ENCODE measurements at regions not wholly inside any gene's neighbourhood (a gene's known extent, or its start where the extent isn't known, plus 50 kb on each side); places are given as distances from the start of the nearest gene placed in this dataset.

DNA sequence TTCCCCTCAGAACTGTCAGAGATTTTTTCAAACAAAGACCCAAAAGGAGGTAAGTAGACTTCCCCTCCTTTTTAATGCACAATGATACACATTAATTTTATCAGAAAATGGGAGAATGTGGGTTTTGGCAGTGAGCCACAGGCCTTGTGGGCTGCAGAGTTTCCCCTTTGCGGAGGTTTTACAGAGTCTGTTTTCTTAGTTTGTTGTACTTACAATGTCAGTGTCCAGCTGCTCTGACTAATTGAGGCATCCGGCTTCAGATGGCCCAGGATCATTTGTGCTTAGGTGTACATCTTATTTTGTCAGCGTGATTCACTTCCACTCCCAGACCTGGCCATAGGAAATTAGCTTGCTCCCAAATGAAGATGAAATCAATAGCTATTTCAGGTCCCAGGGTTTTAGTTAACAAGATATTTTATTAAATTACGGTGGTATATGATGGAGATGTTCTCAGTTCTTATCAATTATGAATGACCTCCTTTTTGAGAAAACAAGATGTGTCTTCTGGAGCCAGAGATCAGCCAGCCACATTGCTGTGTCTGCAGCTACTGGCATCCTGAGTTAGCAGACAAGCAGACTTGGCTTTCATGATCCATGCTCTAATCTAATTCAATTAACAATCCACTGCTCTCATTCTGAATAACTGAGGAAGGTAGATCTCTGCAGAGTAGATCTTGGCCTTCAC is 1086.6 kb upstream of the SORCS1 start:
- Histone ChIP-seq H3K4me1 (ENCODE audit: insufficient read depth, low read length) (peaks cover 9% of the 10 kb centered on the region), H3K27me3 (ENCODE audit: low read length) (no peaks in the 10 kb centered on the region), H3K4me2 (ENCODE audit: low read length) (no peak overlapping the region), H3K4me3 (ENCODE audit: low read length) (no peak overlapping the region), H3K9me2 (replicated peaks; ENCODE audit: low read length) (no peaks in the 10 kb centered on the region), H3K9ac (ENCODE audit: low read length) (no peak overlapping the region), H3K9me3 (ENCODE audit: low read length) (peaks cover 7% of the 10 kb centered on the region; the same call in 1 of the 2 replicates), H3K36me3 (ENCODE audit: low read depth, low read length) (no peaks in the 10 kb centered on the region; the same call in 1 of the 2 replicates), H2AFZ (ENCODE audit: low read length) (no peak overlapping the region), H3K79me2 (ENCODE audit: low read length) (no peaks in the 10 kb centered on the region), H4K20me1 (ENCODE audit: low read length) (no peaks in the 10 kb centered on the region), H3F3A (ENCODE audit: low read length, unreplicated experiment) (no peaks in the 10 kb centered on the region), H3K27ac (ENCODE audit: low read length) (peak overlapping the region; percentile 58)
- CTCF ChIA-PET, result no interaction called here
- no TSS peak for BruUV-seq (replicated peaks)
- intact Hi-C loops (cut with micrococcal nuclease), result no loop called here
- DNase-seq, result peak; percentile 74
- ATAC-seq, result peak; percentile 88
- TF ChIP-seq EZH2phosphoT487 (IDR thresholded peaks at IDR 0.05; ENCODE audit: borderline replicate concordance, low read length) (no peak), EZH2 (IDR thresholded peaks at IDR 0.05; ENCODE audit: low read length, unreplicated experiment) (no peak)
- TF ChIP-seq, protein P1, sequence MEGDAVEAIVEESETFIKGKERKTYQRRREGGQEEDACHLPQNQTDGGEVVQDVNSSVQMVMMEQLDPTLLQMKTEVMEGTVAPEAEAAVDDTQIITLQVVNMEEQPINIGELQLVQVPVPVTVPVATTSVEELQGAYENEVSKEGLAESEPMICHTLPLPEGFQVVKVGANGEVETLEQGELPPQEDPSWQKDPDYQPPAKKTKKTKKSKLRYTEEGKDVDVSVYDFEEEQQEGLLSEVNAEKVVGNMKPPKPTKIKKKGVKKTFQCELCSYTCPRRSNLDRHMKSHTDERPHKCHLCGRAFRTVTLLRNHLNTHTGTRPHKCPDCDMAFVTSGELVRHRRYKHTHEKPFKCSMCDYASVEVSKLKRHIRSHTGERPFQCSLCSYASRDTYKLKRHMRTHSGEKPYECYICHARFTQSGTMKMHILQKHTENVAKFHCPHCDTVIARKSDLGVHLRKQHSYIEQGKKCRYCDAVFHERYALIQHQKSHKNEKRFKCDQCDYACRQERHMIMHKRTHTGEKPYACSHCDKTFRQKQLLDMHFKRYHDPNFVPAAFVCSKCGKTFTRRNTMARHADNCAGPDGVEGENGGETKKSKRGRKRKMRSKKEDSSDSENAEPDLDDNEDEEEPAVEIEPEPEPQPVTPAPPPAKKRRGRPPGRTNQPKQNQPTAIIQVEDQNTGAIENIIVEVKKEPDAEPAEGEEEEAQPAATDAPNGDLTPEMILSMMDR (conservative IDR thresholded peaks at IDR 0.05; ENCODE audit: low read depth, low read length), result no peak
- POLR2A ChIA-PET (ENCODE audit: unreplicated experiment), result interaction anchor here (0.6 kb wide), 2 partner anchors 28 to 148 kb away, joined by 3 to 5 read pairs; no protein-coding TSS in a partner anchor

DNA sequence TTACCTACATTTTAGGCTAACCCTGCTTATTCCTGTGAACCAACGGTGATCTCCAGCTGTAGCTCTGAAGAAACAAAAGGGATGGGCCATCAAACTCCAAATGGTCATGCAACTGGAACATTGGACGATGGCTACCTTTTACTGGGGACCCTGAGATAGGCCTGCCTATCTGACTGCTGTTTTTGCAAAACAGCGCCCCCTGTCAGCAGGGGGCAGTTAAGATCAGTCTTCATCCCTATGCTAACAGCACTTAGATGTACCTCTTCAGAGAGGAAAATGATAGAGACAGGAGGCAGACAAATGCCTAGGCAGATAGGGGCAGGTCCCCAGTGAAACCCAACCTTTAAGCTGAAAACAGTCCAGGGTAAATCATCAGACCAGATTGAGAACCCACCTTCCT is 1085.4 kb upstream of the SORCS1 start:
- Histone ChIP-seq H3K9ac (ENCODE audit: low read length) (no peak overlapping the region), H3F3A (ENCODE audit: low read length, unreplicated experiment) (no peaks in the 10 kb centered on the region), H3K79me2 (ENCODE audit: low read length) (no peaks in the 10 kb centered on the region), H3K9me2 (replicated peaks; ENCODE audit: low read length) (no peaks in the 10 kb centered on the region), H3K4me3 (ENCODE audit: low read length) (no peak overlapping the region), H3K4me1 (ENCODE audit: insufficient read depth, low read length) (peaks cover 9% of the 10 kb centered on the region), H3K36me3 (ENCODE audit: low read depth, low read length) (no peaks in the 10 kb centered on the region; the same call in 1 of the 2 replicates), H4K20me1 (ENCODE audit: low read length) (no peaks in the 10 kb centered on the region), H3K4me2 (ENCODE audit: low read length) (no peak overlapping the region), H3K27me3 (ENCODE audit: low read length) (no peaks in the 10 kb centered on the region), H3K9me3 (ENCODE audit: low read length) (peaks cover 7% of the 10 kb centered on the region; the same call in 1 of the 2 replicates), H2AFZ (ENCODE audit: low read length) (no peak overlapping the region), H3K27ac (ENCODE audit: low read length) (no peak overlapping the region)
- TF ChIP-seq EZH2phosphoT487 (IDR thresholded peaks at IDR 0.05; ENCODE audit: borderline replicate concordance, low read length) (no peak), EZH2 (IDR thresholded peaks at IDR 0.05; ENCODE audit: low read length, unreplicated experiment) (no peak)
- TF ChIP-seq, protein P1 (conservative IDR thresholded peaks at IDR 0.05; ENCODE audit: low read depth, low read length), result peak; percentile 30; the same call in 1 of the 2 replicates
- no peak for DNase-seq
- intact Hi-C loops (cut with micrococcal nuclease), result no loop called here
- ATAC-seq, result no peak
- no TSS peak for BruUV-seq (replicated peaks)
- ChIA-PET CTCF (no interaction called here), POLR2A (ENCODE audit: unreplicated experiment) (no interaction called here)
